Activated CD4-positive, alpha-beta T cell treated with anti-CD3 and anti-CD28 coated beads, Interleukin-2, amount 50 U/mL, for 48 hours (primary cell): ENCODE measurements at regions not wholly inside any gene's neighbourhood (a gene's known extent, or its start where the extent isn't known, plus 50 kb on each side); places are given as distances from the start of the nearest gene placed in this dataset.

Source experiments
- DNase-seq, 2 experiments: peaks; one replicate each; pipeline ENCODE4 v3.0.0-alpha.2; 2020

DNA sequence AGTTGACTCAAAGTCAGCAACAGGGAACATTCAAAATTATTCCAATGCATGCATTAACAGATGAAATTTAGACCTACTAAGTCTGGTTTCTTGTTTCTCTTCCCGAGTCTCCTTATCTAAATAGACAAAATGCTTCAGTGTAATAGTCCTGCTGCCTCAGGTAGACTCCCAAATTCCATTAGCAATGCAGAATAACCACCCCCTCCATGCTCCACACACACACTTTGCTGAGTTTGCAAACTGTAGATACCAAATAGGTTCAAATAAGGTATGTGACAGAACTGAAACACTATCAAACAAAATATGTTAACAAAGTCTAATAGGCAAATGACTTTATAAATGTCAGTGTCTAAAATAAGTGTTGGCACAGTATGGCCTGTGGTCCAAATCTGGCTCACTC is 451.1 kb upstream of the SOX5 start:
- no peak for DNase-seq

DNA sequence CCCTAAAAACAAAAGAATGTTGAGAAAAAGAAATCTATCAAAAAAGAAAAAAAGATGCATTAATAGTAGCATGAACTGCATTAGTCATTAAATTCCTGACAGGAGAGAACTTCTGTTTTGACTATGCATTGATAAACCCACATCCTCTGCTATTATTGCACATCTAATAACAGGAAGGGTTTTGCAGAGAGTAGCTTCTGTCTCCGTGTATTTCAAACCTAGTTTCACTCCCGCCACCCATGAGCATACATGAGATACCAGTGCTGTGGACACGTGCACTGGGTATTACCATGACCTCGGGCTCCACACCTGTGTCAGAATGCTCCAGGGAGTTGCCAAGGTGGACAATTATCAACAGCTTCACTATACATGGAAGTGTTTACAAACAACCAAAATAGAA is 449.1 kb upstream of the SOX5 start:
- no peak for DNase-seq

DNA sequence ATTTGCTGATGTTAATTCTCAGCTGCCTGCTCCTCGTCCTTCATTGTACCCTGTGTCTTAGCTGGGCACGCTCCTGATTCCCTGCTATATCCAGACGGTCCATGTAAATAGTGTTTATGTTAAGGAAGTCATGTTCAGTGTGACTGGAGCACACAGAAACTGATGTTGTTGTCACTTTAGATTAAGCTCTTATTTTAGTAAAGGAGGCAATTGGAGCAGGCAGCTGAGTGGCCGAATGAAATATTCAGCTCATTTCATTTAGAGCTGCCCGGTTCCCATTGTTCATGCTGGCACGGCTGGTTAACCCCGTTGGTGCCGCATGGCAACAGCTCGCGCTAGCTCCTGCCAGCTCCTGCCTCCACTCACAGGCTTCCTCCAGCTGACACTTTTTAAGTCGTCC is 446.8 kb upstream of the SOX5 start:
- DNase-seq: no peak

DNA sequence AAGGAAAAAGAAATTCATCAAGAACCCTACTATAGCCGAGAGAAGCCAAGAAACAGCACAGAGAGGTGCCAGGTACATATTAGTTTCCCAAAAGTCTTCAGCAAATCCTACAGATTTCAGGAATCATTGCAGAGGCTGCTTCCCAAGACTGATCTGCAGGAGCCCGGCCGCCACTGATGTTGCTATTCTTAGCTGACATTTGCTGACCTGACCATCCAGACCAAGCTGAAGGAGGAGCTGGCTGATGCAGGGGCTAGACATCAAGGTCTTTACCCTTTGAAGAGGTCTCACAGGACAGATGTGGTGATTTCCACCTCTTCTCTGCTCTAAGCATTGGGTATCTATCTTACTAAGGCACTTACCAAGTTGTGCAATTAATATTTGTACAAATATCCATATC is 444.8 kb upstream of the SOX5 start:
- no peak for DNase-seq

DNA sequence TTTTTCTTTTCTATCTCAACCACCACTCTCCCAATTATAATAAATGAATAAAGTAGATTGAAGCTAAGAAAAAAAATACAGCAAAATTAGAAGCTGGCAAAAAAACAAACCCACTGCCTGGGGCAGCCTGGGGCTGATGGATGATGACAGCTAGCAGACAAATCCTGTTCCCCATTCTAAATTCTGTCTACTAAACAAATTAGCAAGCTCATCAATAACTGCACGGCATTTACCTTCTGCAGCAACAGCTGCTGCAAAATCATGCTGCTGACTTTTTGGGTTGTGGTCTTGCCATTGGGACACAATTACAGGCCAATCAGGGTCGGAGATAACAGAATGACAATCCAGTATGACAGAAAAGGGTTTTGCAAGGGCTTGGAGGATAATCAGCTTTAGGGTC is 443.6 kb upstream of the SOX5 start:
- DNase-seq: no peak

DNA sequence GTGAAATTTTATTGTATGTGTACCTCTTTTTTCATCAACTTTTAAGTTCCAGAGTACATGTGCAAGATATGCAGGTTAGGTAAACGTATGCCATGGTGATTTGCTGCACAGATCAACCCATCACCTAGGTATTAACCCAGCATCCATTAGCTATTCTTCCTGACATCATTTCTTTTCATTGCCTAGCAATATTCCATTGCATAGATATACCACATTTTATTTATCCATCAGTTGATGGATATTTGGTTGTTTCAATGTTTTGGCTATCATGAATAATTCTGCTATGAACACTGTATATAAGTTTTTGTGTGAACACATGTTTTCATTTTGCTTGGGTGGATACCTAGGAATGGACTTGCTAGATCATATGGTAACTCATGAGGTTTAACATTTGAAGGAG is 439.9 kb upstream of the SOX5 start:
- no peak for DNase-seq

DNA sequence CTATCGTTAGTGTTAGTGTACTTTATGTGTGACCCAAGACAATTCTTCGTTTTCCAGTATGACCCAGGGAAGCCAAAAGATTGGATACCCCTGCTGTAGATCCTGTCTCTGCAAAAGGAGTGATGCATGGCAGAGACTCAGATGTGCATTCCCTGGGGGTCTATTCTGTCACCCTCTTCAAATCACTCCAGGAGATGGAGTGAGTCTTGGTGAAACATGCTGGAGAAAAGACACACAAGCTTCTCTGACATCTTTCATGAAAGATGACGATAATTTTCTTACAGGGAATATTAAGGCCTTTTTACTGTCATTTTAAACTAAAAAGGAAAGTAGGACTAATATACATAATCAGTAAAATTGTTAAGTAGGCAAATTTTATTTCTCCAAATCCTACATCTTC is 437.9 kb upstream of the SOX5 start:
- no peak for DNase-seq

DNA sequence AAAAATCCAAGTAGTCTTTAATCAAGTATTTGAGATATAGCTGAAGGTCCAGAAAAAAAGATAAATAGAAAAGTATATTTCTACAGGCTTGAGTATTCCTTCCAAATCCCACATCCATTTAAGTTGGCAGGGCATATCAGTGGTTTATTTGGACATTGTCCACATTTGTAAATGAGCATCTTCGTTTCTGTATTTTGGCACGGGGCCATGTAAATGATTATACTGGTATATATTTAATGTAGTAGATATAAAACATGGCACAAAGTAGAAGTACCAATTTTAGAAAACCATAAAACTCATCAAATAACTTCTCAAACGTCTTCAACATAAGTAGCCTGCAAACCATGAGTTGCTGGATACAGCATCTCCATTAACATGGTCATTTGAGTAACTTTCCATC is 437.4 kb upstream of the SOX5 start:
- no peak for DNase-seq

DNA sequence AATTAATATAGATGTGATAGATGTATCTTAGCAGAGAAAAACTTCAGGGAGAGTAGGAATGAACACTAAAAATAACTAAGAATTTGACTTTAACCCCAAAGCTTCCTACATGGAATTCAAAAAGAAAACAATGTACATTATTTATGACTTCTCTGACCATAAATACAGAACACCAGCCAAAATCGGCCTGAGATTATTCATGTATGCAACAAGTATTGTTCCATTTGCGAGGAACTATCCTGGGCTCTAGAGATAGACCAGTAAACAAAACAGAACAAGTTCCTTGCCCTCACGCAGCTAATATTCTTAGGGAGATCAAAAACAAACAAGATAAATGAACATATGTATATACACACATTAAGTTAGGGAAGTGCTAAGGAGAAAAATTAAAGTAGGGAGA is 432.3 kb upstream of the SOX5 start:
- DNase-seq: no peak

DNA sequence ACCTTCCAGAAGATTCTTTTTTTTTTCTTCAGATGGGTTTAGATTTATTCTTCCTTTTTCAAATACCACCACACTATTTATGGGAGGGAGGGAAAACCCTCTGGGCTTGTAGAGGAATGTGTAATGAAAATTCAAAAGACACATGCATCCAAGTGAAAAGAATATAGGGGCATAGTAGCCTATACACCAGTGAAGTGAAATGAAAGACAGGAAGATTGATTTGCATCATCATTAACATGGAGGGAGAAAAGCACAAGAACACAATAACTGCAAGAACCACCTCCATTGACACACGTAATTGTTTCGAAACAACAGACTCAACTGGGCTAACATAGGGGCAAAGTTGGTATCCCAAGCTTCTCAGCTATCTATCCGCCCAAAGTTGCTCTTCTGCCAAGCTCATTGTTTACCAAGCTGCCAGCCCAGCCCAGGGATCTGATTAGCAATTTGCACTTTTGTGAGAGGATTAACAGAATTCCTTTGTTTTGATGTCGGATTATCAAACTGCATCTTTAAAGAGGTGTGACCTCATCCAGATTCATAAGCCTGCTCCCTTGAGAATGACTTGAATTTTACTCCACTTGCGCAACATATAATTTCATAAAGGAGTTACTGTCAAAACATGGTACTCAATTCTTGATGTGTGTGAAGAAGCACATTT is 430.5 kb upstream of the SOX5 start:
- no peak for DNase-seq

DNA sequence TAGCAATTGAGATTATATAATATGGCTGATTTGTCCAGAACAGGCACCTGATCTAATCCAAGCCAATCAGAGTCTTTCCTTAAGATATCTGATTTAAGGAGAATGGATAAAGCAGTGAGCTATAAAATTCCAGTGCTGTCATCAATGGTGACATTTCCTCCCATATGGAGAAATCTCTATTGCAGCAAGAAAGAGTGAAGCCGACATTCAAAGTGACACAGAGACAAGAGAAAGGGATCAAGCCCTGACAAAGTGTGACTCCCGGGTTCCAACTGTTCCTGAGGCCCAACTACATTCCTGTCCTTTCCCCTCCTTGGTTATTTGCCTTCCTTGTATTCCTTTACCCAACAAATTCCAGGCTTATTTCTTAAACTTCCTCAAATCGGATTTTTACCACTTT is 430.0 kb upstream of the SOX5 start:
- no peak for DNase-seq

DNA sequence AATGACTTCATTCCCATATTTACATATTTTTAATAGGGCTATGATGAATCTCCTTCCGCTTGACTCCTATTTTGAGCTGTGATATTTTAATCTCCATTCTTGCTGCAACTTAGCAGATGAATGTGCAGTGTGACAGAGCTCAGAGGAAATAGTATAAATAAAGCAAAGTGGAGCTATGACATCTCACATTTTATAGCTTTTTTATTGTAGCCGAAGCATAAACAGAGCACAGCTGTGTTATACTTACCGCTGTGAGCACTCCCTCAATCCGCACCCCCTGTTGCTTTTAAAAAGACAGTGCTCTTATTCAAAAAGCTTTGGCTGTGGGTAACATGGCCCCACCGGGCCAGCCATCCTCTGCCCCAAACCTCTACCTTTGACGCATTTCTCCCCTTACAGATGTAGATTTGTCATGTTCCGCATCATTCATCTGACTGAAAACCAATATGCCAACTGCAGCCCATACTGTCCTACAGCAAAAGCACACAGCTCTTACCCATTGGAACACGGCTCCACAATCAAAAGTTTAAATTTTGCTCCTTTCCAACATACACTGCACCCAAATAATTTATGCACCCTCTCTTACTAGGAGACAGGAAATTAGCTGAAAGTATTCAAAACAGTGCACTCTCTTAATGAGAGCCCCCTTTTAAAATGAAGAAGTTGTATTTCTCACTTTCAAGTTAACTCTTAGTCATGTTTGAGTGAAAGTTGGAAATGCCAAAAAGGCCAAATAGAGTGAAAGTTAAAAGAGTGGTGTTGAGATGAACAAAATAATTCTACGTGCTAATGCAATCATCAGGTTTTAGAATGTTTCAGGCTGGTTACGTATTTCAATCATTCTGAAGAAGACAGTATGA is 429.3 kb upstream of the SOX5 start:
- no peak for DNase-seq

DNA sequence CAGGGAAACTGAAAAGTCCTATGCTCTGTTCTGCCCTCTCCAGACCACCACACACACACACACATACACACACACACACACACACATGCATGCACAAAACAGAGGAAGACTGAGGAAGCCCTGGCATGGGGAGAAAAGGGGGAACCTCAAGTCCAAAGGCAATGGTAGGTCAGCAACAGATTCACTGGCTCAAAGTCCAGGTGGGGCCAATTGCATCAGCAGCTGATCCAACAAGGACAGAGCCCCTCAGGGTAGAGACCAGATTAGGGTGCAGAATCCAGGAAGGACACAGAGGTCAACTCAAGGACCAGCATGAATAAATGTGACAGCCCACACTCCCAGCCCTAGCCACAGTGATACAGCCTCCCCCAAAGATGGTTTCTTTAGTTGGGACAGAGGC is 425.0 kb upstream of the SOX5 start:
- no peak for DNase-seq

DNA sequence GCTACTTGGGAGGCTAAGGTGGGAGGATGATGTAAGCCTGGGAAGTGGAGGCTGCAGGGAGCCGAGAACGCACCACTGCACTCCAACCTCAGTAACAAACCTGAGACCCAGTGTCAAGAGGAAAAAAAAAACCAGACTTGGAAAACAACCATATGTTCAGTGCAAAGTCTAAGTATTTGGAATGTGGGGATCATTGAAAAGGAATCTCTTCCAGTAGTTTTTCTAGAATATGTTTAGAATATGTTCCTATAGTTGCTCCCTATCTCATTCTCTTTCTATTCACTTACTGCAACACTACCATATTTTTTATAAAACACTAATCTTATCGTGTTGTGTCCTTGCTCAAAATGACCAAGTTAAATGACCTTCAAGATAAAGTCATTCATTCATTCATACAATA is 423.5 kb upstream of the SOX5 start:
- no peak for DNase-seq

DNA sequence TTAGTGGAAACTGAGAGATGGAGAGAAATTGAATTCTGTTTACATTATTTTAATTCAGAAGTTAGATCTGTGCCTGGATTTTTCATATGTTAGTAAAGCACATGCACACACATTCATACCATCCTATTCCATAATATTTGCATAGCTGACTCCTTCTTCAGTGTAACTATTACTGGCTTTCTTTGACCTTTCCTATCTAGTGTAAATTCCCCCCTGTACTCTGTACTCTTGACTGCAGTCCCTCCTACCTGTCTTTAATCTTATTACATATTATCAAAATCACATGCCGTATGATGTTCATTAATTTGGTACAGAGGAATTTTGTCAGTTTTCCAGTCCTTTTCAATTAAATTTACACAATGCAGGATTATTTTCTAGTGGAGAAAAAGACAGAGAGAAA is 417.0 kb upstream of the SOX5 start:
- DNase-seq: no peak

DNA sequence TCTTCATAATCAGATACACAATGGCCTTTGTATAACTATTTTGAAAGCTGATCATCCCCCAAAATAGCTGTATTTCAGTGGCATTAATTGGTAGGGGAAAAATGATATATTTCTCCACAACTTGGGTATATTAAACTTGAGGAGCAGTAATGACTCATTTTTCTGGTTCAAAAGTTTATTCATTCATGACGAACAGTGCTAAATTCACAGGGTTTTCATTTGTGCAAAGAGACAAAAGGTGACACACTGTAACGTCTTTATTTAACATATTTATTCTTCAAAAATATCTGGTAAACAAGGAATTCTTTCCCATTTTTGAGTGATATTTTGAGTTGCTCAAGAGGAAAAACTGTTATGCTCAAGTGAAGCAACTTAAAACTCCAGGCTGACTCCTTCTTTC is 415.5 kb upstream of the SOX5 start:
- DNase-seq: no peak

DNA sequence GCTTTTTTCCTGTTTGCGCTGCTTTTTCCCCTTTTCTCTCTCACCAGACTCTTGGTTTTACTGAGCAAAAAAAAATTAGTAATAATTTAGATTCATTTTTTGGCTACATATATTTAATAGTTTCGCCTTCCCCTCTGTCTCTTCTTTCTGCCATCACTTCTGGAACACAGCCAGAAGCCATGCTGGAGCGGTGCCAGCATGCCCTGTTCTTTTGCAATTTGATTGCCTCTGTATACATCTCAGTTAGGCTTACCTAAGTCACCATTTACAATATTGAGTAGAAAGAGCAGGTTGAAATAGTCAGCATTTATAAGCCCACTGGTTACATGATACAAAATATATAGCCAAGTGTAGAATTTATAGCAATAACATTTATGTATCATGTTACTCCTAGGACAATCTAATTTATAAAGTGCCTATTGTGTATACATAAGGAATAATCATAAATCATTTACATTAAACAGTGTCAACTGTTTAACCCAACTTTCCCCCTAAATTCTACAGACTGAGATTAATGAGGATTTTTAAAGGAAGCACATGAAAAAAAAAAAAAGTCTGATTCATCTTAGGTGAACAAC is 413.8 kb upstream of the SOX5 start:
- no peak for DNase-seq

DNA sequence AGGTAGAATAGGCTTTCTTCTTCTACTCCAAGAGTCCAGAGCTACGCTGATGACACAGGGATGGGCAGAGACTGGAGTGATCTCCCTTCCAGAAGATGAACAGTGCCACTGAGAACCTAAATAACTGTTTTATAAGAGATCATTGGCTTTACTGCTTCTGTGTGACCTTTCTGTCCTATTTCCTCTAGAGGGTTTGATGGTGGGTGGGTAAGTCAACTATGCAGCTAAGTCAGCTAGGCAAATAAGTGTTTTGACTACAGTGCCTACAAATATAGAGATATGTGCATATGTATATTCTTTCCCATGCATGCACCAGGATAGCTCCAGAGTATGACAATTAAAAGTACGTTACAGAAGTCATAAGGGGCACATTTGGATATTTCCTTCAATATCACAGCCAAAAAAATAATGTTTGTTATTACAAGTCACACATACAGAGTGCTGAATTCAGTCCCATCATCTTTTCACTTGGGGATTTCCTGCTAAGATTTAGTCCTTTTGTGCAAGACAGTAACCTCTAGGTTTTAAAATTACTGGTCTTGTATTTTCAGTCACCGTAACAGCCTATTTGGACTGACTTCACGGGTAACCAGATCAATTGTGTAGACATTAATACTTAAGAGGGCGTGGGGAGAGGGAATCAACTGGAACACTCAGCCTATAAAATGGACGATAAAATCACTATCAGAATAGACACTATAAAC is 412.6 kb upstream of the SOX5 start:
- no peak for DNase-seq

DNA sequence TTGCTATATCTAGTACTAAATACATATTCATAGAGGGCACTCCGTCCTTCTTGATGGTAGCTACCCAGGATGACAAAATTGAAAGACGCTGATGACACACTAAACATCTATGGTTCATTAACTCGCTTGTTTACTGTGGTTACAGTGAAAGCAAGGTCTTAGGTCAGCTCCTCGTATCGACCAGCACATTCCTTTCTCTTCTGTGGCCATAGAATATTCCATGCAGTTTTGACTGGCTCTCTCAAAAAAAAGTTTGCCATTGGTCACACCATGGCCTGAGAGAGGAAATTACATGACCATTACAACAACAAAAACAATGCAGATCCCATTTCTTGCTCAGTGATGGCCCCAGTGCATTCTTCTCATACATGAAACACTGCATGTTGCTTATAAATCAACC is 411.4 kb upstream of the SOX5 start:
- no peak for DNase-seq

DNA sequence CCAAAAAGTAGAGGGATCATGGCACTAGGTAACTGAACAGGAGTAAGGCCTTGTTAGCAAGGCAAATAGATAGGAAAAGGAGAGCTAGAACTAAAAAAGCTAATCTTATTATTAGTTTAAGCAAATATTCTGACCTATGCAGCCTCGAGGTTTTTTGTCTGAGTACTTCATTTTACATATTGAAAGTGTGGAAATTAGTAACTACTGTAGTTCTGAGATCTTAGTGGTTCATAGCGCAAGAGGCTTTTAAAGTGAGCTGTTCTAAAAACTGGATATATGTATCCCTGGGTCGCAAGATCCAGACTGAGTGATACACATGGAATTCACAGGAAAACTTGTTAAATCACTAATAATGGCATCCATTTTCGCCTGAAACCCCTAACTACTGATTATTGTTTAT is 411.0 kb upstream of the SOX5 start:
- no peak for DNase-seq

DNA sequence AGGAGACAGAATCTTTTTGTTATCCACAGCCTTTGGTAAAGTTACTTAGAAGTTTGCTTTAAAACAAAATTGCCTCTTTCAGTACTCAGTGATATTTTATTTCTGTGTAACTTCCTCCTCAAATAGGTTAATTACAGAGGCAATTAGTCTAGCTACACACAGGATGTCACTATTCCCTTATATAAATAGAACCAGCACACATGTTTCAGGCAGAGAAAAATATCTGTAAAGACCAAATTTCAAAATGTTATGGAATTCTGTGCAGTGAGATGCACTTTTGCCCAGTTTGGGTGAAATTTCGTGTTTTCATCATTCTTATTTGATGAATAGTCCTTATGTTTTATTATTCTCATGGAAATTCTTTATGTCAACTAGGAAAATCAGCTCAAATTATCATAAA is 410.6 kb upstream of the SOX5 start:
- DNase-seq: no peak

DNA sequence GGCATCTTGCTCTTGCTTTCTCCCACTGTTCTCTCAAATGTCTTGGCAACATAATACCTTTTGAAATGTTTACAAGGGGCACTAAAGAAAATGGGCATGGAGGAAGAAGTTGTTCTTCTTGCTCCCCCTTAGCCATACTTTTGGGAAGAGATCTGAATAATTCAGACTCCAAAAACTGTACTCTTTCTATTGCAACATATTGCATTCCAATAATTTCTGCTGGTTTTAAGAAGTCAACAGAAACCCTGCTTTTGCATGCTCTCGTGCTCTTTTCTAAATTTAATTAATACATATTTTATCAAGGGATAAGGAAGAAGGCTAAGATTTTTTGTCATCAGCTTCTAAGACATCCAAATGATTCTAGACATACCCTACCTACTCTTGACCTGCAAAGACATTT is 409.9 kb upstream of the SOX5 start:
- DNase-seq: no peak

DNA sequence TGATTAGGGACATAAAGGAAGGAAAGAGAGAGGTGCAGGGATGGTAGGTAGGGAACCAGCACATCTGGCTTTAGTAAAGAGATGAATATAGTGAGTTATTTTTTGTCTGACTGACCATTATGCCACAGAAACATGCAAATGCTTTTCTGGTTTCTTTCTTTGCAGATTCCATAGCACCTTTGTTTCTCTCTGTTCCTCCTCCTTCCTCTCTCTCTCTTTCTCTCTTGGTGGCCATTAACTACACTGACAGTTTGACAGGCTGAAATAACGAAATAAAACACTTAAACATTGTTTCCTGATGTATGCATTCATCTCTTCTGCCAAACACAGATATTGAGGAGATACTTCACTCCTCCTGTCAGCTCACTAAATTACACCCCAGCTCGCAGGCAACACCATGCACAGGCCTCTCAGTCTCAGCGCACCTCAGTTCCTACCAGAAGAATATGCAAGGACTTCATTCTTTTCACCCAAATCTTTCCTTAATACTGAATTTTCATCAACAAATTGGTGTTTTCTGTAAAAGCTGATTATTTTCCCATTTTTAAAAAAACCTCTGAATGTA is 406.9 kb upstream of the SOX5 start:
- no peak for DNase-seq

DNA sequence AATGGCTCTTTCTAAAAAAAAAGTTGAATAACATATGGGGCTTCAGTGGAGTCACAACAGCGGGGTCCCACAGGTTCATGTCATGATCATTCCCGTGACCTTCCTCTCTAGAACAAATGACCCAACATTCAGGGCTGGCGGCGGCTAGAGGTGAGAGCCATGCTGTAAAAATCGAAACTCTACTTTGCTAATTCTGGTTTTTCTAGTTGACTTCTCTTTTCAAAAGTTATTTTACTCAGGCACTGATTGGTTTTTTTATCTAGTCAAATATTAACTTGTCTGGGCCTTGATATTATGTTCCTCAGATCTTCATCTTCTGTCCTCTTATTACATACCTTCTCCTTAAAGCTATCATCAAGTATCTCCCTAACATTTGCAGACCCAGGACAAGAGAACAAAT is 402.9 kb upstream of the SOX5 start:
- DNase-seq: no peak
